ENCODE measurements at regions not wholly inside any gene's neighbourhood (a gene's known extent, or its start where the extent isn't known, plus 50 kb on each side); places are given as distances from the start of the nearest gene placed in this dataset.
"Not testable (repeated sequence)": the region's sequence is repeated elsewhere in the genome, so short reads cannot be mapped to it uniquely, and the experiment has no call there.

- DNase-seq (ENCODE audit: low spot score): no peak
These were observed 481.9 kb upstream of the SPRED2 start for GRCh38 chr2:65914244-65914786.

DNA sequence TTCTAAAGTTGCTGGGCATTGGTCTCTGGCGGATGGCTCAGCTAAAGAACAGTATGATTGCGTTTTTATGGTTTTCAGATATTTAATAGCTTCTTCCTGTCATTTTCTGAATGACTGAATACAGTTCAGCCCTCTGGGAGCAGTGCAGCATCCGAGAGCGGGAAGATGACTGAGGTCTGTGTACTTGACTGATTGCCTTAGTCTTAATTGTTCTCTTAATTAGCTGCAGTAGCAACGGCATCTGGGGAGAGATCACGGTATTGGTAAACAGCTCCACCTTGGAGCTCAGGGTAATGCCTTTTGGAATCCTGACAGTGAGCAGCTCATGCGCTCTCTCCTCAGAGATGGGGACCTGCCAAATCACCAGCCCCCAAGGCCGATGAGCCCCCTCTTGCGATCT lies 481.4 kb upstream of the SPRED2 start:
- no peak for DNase-seq (ENCODE audit: low spot score)

DNA sequence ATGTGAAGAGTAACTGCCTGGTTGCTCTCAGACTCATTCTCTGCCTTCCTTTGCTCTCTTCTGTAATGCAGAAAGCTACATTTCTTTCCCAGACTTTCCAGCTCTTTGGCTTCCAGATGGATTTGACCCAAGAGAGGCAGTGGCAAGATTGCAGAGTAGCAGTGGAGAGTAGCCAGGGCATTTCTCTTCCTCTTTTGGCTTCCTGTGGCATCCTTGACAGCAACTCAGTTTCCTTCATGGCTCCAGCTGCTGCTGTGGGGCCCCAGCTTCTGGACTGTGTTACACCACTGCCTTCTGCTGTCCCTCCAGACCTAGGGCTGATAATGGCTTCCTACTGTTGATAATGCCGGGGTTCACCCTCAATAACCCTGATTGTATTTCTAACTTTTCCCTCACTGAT lies 469.4 kb upstream of the SPRED2 start:
- DNase-seq (ENCODE audit: low spot score): no peak

DNA sequence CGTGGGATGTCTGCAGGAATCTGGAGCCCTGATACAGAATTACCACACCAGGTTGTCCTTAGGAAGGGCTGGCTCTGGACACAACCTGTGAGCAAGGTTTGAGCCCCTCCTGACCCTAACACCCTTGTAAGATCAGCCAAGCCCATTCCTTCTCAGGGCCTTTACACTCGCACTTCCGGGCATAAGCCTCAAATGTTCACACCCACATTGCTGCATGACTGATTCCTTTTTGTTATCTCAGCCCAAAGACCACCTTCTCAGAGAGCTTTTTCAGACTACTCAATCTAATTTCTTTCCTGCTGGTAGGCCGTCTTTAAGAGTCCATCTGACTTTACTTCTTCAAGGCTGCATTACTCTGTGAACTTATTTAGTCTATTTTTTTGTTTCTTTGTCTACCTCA lies 464.0 kb upstream of the SPRED2 start:
- no peak for DNase-seq (ENCODE audit: low spot score)

DNA sequence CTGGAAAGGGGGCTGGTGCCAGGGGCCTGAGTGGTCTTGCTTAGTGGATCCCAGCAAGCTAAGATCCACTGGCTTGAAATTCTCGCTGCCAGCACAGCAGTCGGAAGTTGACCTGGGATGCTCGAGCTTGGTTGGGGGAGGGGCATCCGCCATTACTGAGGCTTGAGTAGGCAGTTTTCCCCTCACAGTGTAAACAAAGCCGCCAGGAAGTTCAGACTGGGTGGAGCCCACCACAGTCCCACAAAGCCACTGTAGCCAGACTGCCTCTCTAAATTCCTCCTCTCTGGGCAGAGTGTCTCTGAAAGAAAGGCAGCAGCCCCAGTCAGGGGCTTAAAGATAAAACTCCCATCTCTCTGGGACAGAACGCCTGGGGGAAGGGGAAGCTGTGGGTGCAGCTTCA lies 457.7 kb upstream of the SPRED2 start:
- not testable (repeated sequence) for DNase-seq (ENCODE audit: low spot score)

DNA sequence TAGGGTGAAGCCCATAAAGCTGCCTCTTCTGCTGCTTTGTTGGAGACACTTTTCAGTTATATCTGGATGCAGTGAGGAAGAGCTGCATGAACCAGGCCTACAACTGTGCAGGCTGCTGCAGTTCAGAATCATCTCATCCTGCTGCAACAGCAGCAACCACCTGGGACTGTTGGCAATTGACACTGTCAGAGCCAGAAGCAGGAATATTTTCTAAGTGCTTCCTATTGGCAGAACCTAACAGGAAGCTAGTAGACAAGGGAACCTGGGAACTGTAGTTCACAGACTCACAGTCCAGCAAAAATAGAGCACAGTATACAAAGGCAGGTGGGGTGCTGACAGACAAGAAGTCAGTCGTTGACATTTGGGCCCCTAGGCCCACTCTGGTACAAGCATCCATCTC lies 452.9 kb upstream of the SPRED2 start:
- no peak for DNase-seq (ENCODE audit: low spot score)

DNA sequence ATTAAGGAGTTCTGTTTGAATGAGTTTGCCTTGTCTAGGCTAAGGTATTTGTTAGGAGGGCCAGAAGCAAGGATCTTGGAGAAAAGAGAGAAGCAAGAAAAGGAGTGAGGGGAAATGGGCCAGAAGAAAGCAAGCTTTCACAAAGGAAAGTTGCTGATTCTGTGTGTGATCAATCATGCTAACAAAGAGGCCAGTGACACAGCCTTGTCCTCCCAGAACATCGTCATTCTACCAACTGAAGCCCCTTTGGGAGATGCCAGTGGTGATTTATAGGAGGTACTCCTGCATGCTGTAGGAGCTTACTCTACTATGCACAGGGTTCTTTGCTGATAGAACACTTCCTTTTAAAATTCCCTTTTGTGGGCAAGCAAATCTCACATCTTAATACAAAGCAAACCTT lies 449.2 kb upstream of the SPRED2 start:
- DNase-seq (ENCODE audit: low spot score): no peak

GRCh38 chr2:65880436-65880835 lies 448.0 kb upstream of the SPRED2 start:
- no peak for DNase-seq (ENCODE audit: low spot score)

GRCh38 chr2:65878011-65878340 lies 445.6 kb upstream of the SPRED2 start:
- no peak for DNase-seq (ENCODE audit: low spot score)

GRCh38 chr2:65877331-65878010 lies 445.1 kb upstream of the SPRED2 start:
- DNase-seq (ENCODE audit: low spot score): no peak

DNA sequence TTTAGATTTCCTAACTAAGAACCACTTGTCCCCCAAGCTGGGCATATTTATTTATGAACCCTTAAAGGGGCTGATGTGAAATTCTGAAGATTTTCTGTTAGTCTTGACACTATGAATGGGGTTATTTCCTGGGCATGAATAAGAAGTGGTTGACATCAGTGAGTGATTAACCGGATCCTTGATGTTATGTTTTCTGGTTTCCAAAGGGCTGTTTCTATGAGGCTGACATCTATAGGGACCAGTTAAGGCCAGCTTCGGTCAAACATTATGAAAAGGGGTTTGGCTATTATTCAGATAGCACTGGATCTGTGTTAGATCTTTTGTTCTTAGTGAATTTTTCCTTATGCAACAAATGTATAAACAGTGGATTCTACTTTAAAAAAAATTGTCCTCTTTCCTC lies 443.7 kb upstream of the SPRED2 start:
- DNase-seq (ENCODE audit: low spot score): no peak

DNA sequence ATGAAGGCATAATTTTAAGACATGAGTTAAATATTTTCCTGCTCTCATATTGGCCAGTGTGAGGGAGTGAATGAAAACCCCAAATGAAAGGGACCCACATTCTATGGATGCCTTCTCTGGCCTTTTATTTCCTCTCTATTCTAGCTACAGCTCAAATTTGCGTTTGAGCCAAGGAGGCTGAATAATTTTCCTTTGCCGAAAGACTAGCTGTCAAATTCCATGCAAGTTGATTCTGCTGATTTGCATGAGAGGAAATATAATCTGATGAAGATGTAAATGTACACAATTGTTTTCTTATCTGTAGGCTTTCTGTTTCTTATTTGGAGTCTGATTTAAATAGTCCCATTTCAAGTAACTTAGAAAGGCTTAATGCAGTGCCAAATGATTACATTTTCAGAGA lies 438.4 kb upstream of the SPRED2 start:
- no peak for DNase-seq (ENCODE audit: low spot score)

DNA sequence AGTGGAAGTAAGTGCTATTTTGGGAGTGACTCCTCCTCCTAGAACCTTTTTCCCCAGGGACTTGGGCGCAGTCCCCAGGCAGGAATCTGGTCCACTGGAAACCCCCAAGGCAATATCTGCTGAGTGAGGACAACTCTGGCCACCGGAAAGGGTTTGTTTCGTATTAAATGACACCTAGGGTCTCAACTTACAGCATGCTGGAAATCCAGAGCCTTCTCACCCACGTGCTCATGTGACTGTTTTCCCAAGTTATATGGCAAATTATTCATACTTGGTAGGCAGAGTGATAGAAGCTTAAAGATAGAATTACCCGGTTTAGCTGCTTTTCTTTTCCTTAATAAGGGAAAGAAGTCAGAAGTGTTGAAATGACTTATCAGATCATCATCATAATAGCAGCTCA lies 436.9 kb upstream of the SPRED2 start:
- DNase-seq (ENCODE audit: low spot score): no peak

DNA sequence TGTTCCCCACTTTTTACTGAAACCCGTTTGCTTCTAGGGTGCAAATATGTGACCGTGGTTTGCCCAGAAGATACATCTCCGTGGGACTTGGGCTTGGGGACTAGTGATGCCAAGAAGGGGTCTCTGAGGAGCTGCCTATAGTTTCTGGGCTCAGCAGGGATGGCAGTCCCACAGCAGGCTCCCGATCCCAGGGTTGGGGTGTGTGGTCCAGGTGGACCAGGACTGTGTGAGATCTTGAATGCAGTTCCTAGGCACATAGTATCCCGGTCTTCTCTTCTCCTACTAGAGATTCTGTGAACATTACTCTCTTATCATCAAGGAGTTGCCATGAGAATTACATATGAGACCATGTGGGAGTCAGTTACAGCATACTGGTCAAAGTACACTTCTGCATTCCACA lies 435.8 kb upstream of the SPRED2 start:
- no peak for DNase-seq (ENCODE audit: low spot score)

DNA sequence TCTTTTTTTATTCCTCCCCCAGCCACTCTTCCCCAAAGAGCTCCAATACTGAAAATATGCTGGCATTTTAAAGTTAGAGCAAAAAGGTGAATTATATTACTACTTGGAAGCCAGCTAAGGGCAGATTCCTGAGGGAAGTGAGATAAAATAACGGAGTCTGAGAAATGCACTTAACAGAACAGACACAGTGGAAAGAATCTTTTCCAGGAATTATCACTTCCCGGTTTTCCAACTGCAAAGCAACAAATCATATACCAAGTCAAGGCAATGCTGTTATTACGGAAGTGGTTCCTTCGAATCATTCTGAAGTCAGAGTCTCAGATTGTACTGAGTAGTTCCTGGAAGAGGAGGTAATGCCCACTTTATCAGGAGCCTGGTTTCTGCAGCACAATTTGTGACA lies 435.0 kb upstream of the SPRED2 start:
- DNase-seq (ENCODE audit: low spot score): no peak

GRCh38 chr2:65866148-65866547 lies 433.7 kb upstream of the SPRED2 start:
- no peak for DNase-seq (ENCODE audit: low spot score)

DNA sequence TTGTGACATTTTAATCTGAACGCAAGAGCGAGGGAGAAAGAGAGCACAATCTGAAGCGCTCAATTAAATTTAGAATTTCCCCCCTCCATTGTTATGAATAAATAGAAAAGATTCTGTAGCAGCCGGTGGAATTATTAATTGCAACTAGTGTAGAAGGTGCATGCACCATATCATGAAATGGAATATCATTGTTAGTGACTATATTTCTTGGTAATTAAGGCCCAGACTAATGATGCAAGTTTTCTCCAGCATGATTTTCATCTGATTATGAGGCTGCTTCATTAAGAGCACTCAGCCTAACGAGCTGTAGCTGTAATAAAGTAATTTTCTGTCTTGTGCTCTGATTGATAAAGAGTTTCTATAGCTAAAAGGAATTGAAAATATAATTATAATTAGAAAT lies 432.2 kb upstream of the SPRED2 start:
- DNase-seq (ENCODE audit: low spot score): no peak

DNA sequence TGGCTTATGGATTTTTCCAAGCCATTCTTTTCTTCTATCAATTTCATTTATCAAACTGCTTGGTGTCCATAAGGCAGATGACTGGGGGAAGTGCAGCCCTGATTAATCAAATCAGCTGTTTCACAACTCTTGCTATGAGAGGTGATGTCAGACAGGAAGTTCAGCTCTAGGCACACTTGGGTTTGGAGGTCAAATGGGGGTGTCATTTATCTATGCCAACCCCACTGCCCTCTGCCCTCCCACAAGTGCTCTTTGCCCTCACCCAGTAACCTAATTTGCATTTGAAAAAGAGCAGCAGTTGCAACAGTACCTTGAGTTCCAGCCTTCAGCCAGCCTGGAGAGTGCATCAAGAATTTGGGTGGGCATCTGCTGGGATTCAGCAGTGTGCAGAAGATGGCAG lies 431.3 kb upstream of the SPRED2 start:
- no peak for DNase-seq (ENCODE audit: low spot score)

GRCh38 chr2:65856928-65857327 lies 424.5 kb upstream of the SPRED2 start:
- DNase-seq (ENCODE audit: low spot score): no peak

GRCh38 chr2:65856423-65856822 lies 424.0 kb upstream of the SPRED2 start:
- DNase-seq (ENCODE audit: low spot score): no peak

- DNase-seq (ENCODE audit: low spot score): no peak
These were observed 418.3 kb upstream of the SPRED2 start for GRCh38 chr2:65850695-65851094.

GRCh38 chr2:65846989-65847678 lies 414.7 kb upstream of the SPRED2 start:
- DNase-seq (ENCODE audit: low spot score): no peak

DNA sequence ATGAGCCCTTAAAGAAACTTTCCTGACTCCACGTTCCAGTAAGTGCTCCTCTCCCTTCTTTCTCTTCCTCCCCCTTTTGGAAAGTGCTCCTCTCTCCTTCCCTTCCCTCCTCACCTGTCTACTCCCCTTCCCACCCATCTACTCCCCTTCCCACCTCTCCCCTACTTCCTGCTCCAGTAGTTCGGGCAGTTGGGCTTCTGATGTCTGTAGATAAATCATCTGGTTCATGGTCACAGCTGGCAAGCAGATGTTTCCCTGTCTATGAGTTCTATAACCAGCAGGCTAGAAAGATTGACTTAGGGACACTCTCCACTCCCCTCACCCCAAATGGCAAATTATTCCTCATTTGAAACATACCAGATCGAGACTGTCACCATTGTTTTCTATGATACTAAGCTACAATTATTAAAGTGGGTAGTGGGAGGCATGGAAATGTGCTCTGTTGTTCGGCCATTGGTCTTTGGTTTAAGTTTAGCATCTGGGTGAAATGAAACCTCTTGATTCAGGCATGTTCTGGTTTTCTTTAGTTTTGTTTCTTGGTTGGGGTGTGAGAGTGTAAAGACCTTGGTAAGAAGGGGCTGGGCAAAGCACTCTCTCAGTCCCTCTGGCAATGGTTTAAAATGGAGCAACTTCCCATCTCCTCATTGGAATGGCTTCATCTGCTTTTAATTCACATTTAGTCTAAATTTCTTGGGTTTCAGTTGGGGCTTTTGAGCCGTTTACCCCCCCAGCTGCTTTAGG lies 413.2 kb upstream of the SPRED2 start:
- no peak for DNase-seq (ENCODE audit: low spot score)
